Endothelial cell of umbilical vein (primary cell): ENCODE measurements at regions not wholly inside any gene's neighbourhood (a gene's known extent, or its start where the extent isn't known, plus 50 kb on each side); places are given as distances from the start of the nearest gene placed in this dataset.

Experiments used
- BruUV-seq: library from RNA; stranded (reverse); fragments of 400-500 nt; replicated peaks from 2 replicates; lab custom pipeline; 2021; lab: Mats Ljungman, UMichigan
- CTCF ChIA-PET: fragments of 300-600, 350-600 bp; sonication (Branson Sonifier 250); formaldehyde crosslinking; loops from one replicate; lab custom pipeline; 2021; ENCODE audit warnings: antibody characterized with exemption, inconsistent platforms; lab: Charles Lee
- POLR2A ChIA-PET: fragments of 300-600, 350-600 bp; sonication (Branson Sonifier 250); formaldehyde crosslinking; loops from one replicate; lab custom pipeline; 2021; ENCODE audit warnings: antibody characterized with exemption, inconsistent platforms; lab: Charles Lee
- DNase-seq: peaks from one replicate; pipeline ENCODE4 v3.0.0-alpha.2; 2011; ENCODE audit warnings: low read depth, low spot score
- FAIRE-seq: peaks from 2 replicates; lab custom pipeline; 2011; peaks lifted over from hg19 to GRCh38; lab: Jason Lieb, UNC
- H2AFZ ChIP-seq: 2 replicates; pipeline ENCODE4 v1.6.0; 2012; ENCODE audit warnings: low read depth, low read length, control low read depth, inconsistent platforms
- H3K27ac ChIP-seq: 2 replicates; pipeline ENCODE4 v1.5.1; 2011; ENCODE audit warnings: low read depth, mild to moderate bottlenecking, control low read depth, low read length, moderate library complexity; ENCODE audit not compliant: insufficient read depth
- H3K27me3 ChIP-seq, 2 experiments: 2 replicates each; pipeline versions ENCODE4 v1.6.0 to v1.6.1; 2011; ENCODE audit warnings: low read length in 2 of 2, mixed read lengths in 1 of 2; ENCODE audit not compliant: control insufficient read depth in 2 of 2, insufficient read depth in 2 of 2
- H3K36me3 ChIP-seq, 2 experiments: 2 replicates in 1 of 2; 3 replicates in 1 of 2; pipeline ENCODE4 v1.5.1; 2011; ENCODE audit warnings: low read length in 2 of 2, mild to moderate bottlenecking in 1 of 2, moderate library complexity in 1 of 2; ENCODE audit not compliant: control insufficient read depth in 2 of 2, insufficient read depth in 2 of 2; ENCODE audit errors: extremely low read depth in 1 of 2
- H3K4me1 ChIP-seq: 3 replicates; pipeline ENCODE4 v1.5.1; 2011; ENCODE audit warnings: mild to moderate bottlenecking, low read length; ENCODE audit not compliant: control insufficient read depth, insufficient read depth; ENCODE audit errors: extremely low read depth
- H3K4me2 ChIP-seq: 2 replicates; pipeline ENCODE4 v1.6.1; 2011; ENCODE audit warnings: low read length, control low read depth, mixed read lengths; ENCODE audit not compliant: insufficient read depth
- H3K4me3 ChIP-seq, 3 experiments: fragments of 200-600 bp in 1 of 3; sonication (generic), shearing (Covaris generic) in 1 of 3; replicated peaks in 1 of 3; 2 replicates each; pipeline ENCODE4 v1.5.1; 2011 to 2016; ENCODE audit warnings: control low read depth in 3 of 3, low read length in 3 of 3, mild to moderate bottlenecking in 2 of 3, inconsistent platforms in 1 of 3, low read depth in 1 of 3, moderate library complexity in 1 of 3; ENCODE audit not compliant: insufficient read depth in 1 of 3
- H3K79me2 ChIP-seq: 2 replicates; pipeline ENCODE4 v1.6.0; 2012; ENCODE audit warnings: low read length, inconsistent platforms; ENCODE audit not compliant: control insufficient read depth, insufficient read depth
- H3K9ac ChIP-seq: replicated peaks from 2 replicates; pipeline ENCODE3; 2011; ENCODE audit warnings: low read length, control low read depth; ENCODE audit not compliant: insufficient read depth; ENCODE audit errors: extremely low read depth
- H3K9me1 ChIP-seq: replicated peaks from 3 replicates; pipeline ENCODE4 v1.6.0; 2011; ENCODE audit warnings: mild to moderate bottlenecking, low read length; ENCODE audit not compliant: control insufficient read depth, insufficient read depth; ENCODE audit errors: extremely low read depth
- H3K9me3 ChIP-seq: replicated peaks from 2 replicates; pipeline ENCODE4 v1.5.1; 2012; ENCODE audit warnings: low read length, inconsistent platforms; ENCODE audit not compliant: control insufficient read depth, insufficient read depth
- H4K20me1 ChIP-seq: replicated peaks from 2 replicates; pipeline ENCODE3; 2011; ENCODE audit warnings: mild to moderate bottlenecking, low read length; ENCODE audit not compliant: control insufficient read depth, insufficient read depth; ENCODE audit errors: extremely low read depth
- CTCF ChIP-seq, 2 donors: IDR thresholded peaks; 1 replicate in 1 of 2; 2 replicates in 1 of 2; pipeline ENCODE4 v1.5.1; 2011; ENCODE audit warnings: low read length in 2 of 2, mild to moderate bottlenecking in 2 of 2, moderate library complexity in 2 of 2, control low read depth in 1 of 2, inconsistent platforms in 1 of 2, low read depth in 1 of 2; ENCODE audit not compliant: insufficient read depth in 1 of 2; ENCODE audit errors: extremely low read depth in 1 of 2
- EZH2 ChIP-seq: IDR thresholded peaks from 2 replicates; pipeline ENCODE4 v1.6.1; 2012; ENCODE audit warnings: borderline replicate concordance, low read depth, mild to moderate bottlenecking, moderate library complexity, low read length, inconsistent platforms; ENCODE audit not compliant: severe bottlenecking
- FOS ChIP-seq: IDR thresholded peaks from 2 replicates; pipeline ENCODE4 v1.6.1; 2011; ENCODE audit warnings: mild to moderate bottlenecking, low read length, moderate library complexity, borderline replicate concordance; ENCODE audit not compliant: insufficient read depth
- GATA2 ChIP-seq: IDR thresholded peaks from 2 replicates; pipeline ENCODE4 v1.7.0; 2011; ENCODE audit warnings: low read depth, mild to moderate bottlenecking, moderate library complexity, mixed read lengths, low read length; ENCODE audit not compliant: insufficient read length, insufficient read depth
- JUN ChIP-seq: IDR thresholded peaks from 2 replicates; pipeline ENCODE4 v1.6.1; 2011; ENCODE audit warnings: borderline replicate concordance, low read depth; ENCODE audit not compliant: insufficient read length, insufficient read depth
- MAX ChIP-seq: IDR thresholded peaks from 2 replicates; pipeline ENCODE4 v1.6.1; 2011; ENCODE audit not compliant: insufficient read depth, insufficient read length
- MYC ChIP-seq: IDR thresholded peaks from one replicate; pipeline ENCODE4 v1.6.1; 2011; ENCODE audit warnings: mild to moderate bottlenecking, low read depth, low read length
- POLR2A ChIP-seq: IDR thresholded peaks from 2 replicates; pipeline ENCODE4 v1.6.1; 2012; ENCODE audit warnings: low read depth, mild to moderate bottlenecking, control low read depth, low read length
- POLR2AphosphoS5 ChIP-seq: IDR thresholded peaks from 2 replicates; pipeline ENCODE4 v1.6.1; 2012; ENCODE audit warnings: low read depth, mild to moderate bottlenecking, control low read depth, low read length, moderate library complexity; ENCODE audit not compliant: insufficient read depth
- dilution Hi-C: fragments of 300-500 bp; cut with MboI; formaldehyde crosslinking; loops from one replicate; pipeline ENCODE4 v1.15.0; 2019; ENCODE audit warnings: low sequenced_read_pairs; ENCODE audit not compliant: extremely low pct_ligation_motif_present
- intact Hi-C: fragments of 100-400 bp; cut with micrococcal nuclease; formaldehyde crosslinking; loops from one replicate; pipeline ENCODE4 v1.10.0; 2022

GRCh38 chr12:73726881-73727280, 810.8 kb upstream of the ATXN7L3B start:
- no peak overlapping the region for H2AFZ ChIP-seq
- no peak for FAIRE-seq
- no TSS peak for BruUV-seq

More at GRCh38 chr12:73726881-73727280, 810.8 kb upstream of the ATXN7L3B start:
- DNase-seq, result no peak
- Histone ChIP-seq H3K4me2 (no peak overlapping the region), H3K27ac (no peak overlapping the region), H4K20me1 (no peaks in the 10 kb centered on the region), H3K27me3 (no peaks in the 10 kb centered on the region), H3K4me3 (no peak overlapping the region), H3K9ac (no peak overlapping the region), H3K9me1 (no peaks in the 10 kb centered on the region), H3K36me3 (no peaks in the 10 kb centered on the region), H3K79me2 (no peaks in the 10 kb centered on the region), H3K9me3 (peaks cover 2% of the 10 kb centered on the region), H3K4me1 (no peaks in the 10 kb centered on the region)
- CTCF ChIA-PET, result no interaction called here
- TF ChIP-seq MYC (no peak), EZH2 (no peak), POLR2A (no peak), GATA2 (no peak), POLR2AphosphoS5 (no peak), CTCF (IDR thresholded peaks at IDR 0.05; ENCODE audit: extremely low read depth in 1 of 2, insufficient read depth in 1 of 2, low read depth in 1 of 2, low read length in 2 of 2) (no peak), MAX (no peak), JUN (no peak), FOS (no peak)
- intact Hi-C loops, result no loop called here
- POLR2A ChIA-PET, result no interaction called here
- dilution Hi-C loops, result no loop called here
